KMS-11 (cell line): ENCODE measurements at regions not wholly inside any gene's neighbourhood (a gene's known extent, or its start where the extent isn't known, plus 50 kb on each side); places are given as distances from the start of the nearest gene placed in this dataset.

Experiments used
- H2AFZ ChIP-seq: fragments of 200-600 bp; sonication (generic); 2 replicates; pipeline ENCODE4 v1.6.1; 2016; ENCODE audit warnings: antibody characterized with exemption, mixed run types, low read depth
- H3K27ac ChIP-seq: fragments of 200-600 bp; sonication (generic); 2 replicates; pipeline ENCODE4 v1.6.1; 2016; ENCODE audit warnings: mild to moderate bottlenecking, mixed run types
- H3K27me3 ChIP-seq: fragments of 200-600 bp; sonication (generic); 2 replicates; pipeline ENCODE4 v1.6.1; 2017; ENCODE audit warnings: mild to moderate bottlenecking, low read depth, mixed run types, moderate library complexity; ENCODE audit not compliant: insufficient read depth
- H3K36me3 ChIP-seq: fragments of 200-600 bp; sonication (generic); 2 replicates; pipeline ENCODE4 v1.6.1; 2017; ENCODE audit warnings: mild to moderate bottlenecking, mixed run types; ENCODE audit not compliant: insufficient read depth
- H3K4me1 ChIP-seq: fragments of 200-600 bp; sonication (generic); 2 replicates; pipeline ENCODE4 v1.6.1; 2016; ENCODE audit warnings: mild to moderate bottlenecking, low read depth, mixed run types; ENCODE audit not compliant: poor library complexity, severe bottlenecking
- H3K4me2 ChIP-seq: fragments of 200-600 bp; sonication (generic); 2 replicates; pipeline ENCODE4 v1.7.0; 2016; ENCODE audit warnings: mild to moderate bottlenecking, mixed run types
- H3K4me3 ChIP-seq: fragments of 200-600 bp; sonication (generic); IDR thresholded peaks from 2 replicates; pipeline ENCODE4 v1.6.1; 2017; ENCODE audit warnings: low read depth, low read length, mixed read lengths; ENCODE audit not compliant: insufficient read depth
- H3K79me2 ChIP-seq: fragments of 200-600 bp; sonication (generic); 2 replicates; pipeline ENCODE4 v1.6.1; 2016; ENCODE audit warnings: low read depth, mixed run types; ENCODE audit not compliant: insufficient read depth
- H3K9ac ChIP-seq: fragments of 200-600 bp; sonication (generic); 2 replicates; pipeline ENCODE4 v1.6.1; 2016; ENCODE audit warnings: mild to moderate bottlenecking, mixed run types
- H4K20me1 ChIP-seq: fragments of 200-600 bp; sonication (generic); 2 replicates; pipeline ENCODE4 v1.6.1; 2016; ENCODE audit warnings: mild to moderate bottlenecking, mixed run types; ENCODE audit not compliant: insufficient read depth
- TF ChIP-seq, protein P1 (sequence below): fragments of 200-600 bp; sonication (generic); conservative IDR thresholded peaks from 2 replicates; pipeline ENCODE4 v1.6.1; 2017; ENCODE audit warnings: low read depth, mild to moderate bottlenecking, antibody characterized with exemption, low read length, moderate library complexity, mixed read lengths

- Histone ChIP-seq H4K20me1 (no peaks in the 10 kb centered on the region), H2AFZ (no peak overlapping the region), H3K27me3 (no peaks in the 10 kb centered on the region), H3K9ac (no peak overlapping the region), H3K27ac (no peak overlapping the region), H3K36me3 (no peaks in the 10 kb centered on the region), H3K4me3 (no peak overlapping the region), H3K4me2 (no peak overlapping the region), H3K79me2 (no peaks in the 10 kb centered on the region), H3K4me1 (no peaks in the 10 kb centered on the region)
- TF ChIP-seq, protein P1, sequence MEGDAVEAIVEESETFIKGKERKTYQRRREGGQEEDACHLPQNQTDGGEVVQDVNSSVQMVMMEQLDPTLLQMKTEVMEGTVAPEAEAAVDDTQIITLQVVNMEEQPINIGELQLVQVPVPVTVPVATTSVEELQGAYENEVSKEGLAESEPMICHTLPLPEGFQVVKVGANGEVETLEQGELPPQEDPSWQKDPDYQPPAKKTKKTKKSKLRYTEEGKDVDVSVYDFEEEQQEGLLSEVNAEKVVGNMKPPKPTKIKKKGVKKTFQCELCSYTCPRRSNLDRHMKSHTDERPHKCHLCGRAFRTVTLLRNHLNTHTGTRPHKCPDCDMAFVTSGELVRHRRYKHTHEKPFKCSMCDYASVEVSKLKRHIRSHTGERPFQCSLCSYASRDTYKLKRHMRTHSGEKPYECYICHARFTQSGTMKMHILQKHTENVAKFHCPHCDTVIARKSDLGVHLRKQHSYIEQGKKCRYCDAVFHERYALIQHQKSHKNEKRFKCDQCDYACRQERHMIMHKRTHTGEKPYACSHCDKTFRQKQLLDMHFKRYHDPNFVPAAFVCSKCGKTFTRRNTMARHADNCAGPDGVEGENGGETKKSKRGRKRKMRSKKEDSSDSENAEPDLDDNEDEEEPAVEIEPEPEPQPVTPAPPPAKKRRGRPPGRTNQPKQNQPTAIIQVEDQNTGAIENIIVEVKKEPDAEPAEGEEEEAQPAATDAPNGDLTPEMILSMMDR: no peak
Observed at GRCh38 chr6:23357185-23357766, 768.7 kb upstream of the NRSN1 start.

DNA sequence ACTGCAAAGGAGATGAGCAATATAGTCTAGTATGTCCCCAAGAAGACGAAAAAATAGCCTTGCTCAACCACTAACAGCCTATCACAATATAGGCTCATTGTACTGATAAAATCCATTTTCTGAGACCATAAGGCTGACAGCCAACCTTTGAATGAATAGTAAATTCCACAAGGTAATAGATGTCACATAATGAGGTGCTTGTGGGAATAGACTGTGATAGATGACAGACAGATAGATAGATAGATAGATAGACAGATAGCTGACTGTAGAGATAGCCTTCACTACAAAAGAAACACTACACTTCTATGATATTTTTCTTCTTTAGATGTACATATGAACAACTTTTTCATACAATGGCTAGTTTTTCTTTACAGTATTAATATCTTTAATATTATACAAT is 760.3 kb upstream of the NRSN1 start:
- no peaks in the 10 kb centered on the region for H3K36me3 ChIP-seq
- no peak overlapping the region for H2AFZ ChIP-seq
- H3K79me2 ChIP-seq: no peaks in the 10 kb centered on the region
- H3K27me3 ChIP-seq: no peaks in the 10 kb centered on the region
- H4K20me1 ChIP-seq: no peaks in the 10 kb centered on the region
- TF ChIP-seq, protein P1: no peak
- no peak overlapping the region for H3K9ac ChIP-seq
- no peak overlapping the region for H3K4me2 ChIP-seq
- no peaks in the 10 kb centered on the region for H3K4me1 ChIP-seq
- H3K27ac ChIP-seq: no peak overlapping the region
- no peak overlapping the region for H3K4me3 ChIP-seq

DNA sequence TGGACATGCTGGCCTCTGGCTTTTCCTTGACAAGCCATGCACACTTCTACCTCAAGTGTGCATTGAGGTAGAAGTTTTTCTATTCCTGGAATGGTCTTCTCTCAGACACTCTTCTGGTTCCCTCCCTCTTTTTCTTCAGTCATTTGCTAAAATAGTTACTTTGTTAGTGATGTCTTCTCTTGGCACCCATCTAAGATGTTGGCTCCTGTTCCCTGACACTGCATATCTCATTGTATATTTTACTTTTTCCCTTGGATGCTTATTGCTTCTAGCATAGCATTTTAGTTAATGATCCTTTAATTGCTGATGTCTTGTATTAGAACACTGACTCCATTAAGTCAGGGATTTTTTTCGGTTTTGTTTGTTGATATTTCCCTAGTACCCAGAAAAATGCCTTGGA is 758.7 kb upstream of the NRSN1 start:
- no peak overlapping the region for H3K4me2 ChIP-seq
- H2AFZ ChIP-seq: no peak overlapping the region
- no peaks in the 10 kb centered on the region for H3K27me3 ChIP-seq
- no peaks in the 10 kb centered on the region for H4K20me1 ChIP-seq
- no peaks in the 10 kb centered on the region for H3K36me3 ChIP-seq
- no peak overlapping the region for H3K9ac ChIP-seq
- TF ChIP-seq, protein P1: no peak
- no peak overlapping the region for H3K27ac ChIP-seq
- H3K4me3 ChIP-seq: no peak overlapping the region
- no peaks in the 10 kb centered on the region for H3K4me1 ChIP-seq
- no peaks in the 10 kb centered on the region for H3K79me2 ChIP-seq

- Histone ChIP-seq H3K4me2 (no peak overlapping the region), H3K9ac (no peak overlapping the region), H3K4me3 (no peak overlapping the region), H4K20me1 (no peaks in the 10 kb centered on the region), H3K79me2 (no peaks in the 10 kb centered on the region), H3K4me1 (no peaks in the 10 kb centered on the region), H3K27ac (no peak overlapping the region), H2AFZ (no peak overlapping the region), H3K27me3 (no peaks in the 10 kb centered on the region), H3K36me3 (no peaks in the 10 kb centered on the region)
- TF ChIP-seq, protein P1: no peak
Observed at GRCh38 chr6:23368557-23368956, 757.5 kb upstream of the NRSN1 start.

DNA sequence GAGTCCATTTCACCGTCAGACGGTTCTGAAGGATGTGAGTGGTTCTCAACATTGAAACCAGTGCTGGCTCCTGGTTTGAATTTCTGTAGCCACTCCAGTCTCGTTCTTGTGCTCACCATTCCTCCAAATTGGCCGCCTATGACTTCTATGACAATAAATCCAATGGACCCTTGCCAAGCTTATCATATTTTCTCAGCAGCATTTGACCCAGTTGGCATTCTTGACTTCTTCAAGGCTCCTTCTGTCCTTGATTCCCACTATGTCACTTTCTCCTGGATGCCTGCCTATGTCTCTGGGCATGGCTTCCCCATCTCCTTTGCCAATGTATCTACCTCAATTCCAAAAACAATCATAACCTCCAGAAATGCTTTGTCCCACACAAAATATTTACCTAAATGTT is 756.0 kb upstream of the NRSN1 start:
- H4K20me1 ChIP-seq: no peaks in the 10 kb centered on the region
- H3K79me2 ChIP-seq: no peaks in the 10 kb centered on the region
- H3K4me3 ChIP-seq: no peak overlapping the region
- TF ChIP-seq, protein P1: no peak
- H2AFZ ChIP-seq: no peak overlapping the region
- no peak overlapping the region for H3K9ac ChIP-seq
- no peaks in the 10 kb centered on the region for H3K4me1 ChIP-seq
- H3K27me3 ChIP-seq: no peaks in the 10 kb centered on the region
- no peak overlapping the region for H3K27ac ChIP-seq
- H3K36me3 ChIP-seq: no peaks in the 10 kb centered on the region
- H3K4me2 ChIP-seq: no peak overlapping the region
